GM12873 (cell line): ENCODE measurements at regions not wholly inside any gene's neighbourhood (a gene's known extent, or its start where the extent isn't known, plus 50 kb on each side); places are given as distances from the start of the nearest gene placed in this dataset.

Experiments used
- CTCF ChIP-seq: IDR thresholded peaks from 2 replicates; pipeline ENCODE4 v1.5.1; 2012; ENCODE audit warnings: low read depth, mild to moderate bottlenecking, moderate library complexity, low read length, control low read depth; ENCODE audit not compliant: insufficient read depth; ENCODE audit errors: missing control alignments

- no peak for TF ChIP-seq CTCF
Observed at GRCh38 chrX:45781901-45782553, 581.4 kb upstream of the DIPK2B start.

DNA sequence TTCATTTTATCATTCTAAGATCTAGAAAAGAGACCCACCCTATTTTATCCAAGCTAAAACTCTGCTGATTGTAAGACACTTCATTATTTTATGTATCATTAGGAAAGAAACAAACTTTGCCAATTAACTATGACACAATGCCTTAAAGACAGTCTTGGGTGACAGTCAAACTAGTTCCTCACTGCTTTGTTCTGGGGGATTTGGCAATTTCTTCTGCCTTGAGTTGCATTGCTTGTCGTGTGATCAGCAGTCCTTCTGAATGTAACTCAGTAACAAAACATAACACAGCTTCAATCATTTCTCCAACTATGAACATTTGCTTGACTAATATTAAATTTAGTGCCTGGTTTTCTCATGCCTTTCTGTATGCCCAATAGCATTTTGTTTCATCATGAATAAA, 577.9 kb upstream of the DIPK2B start:
- TF ChIP-seq CTCF, result no peak

DNA sequence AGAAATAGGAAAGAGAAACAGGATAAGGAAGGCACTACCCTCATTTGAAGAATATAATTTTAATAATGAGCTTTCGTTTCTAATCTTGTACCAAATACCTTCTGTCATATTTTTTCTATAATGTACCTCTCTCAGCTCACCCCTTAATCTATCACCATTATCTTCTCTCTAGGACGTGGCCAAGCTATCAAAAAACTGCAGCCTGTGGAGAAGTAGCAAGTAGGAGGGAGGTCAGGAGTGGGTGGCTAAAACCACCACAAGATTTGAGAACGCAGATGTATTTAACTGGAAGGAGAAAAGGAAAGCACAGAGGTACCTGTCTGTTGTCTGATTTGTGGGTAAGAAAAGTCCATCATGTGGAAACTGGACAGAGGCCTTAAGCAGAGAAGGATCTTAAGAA, 576.7 kb upstream of the DIPK2B start:
- no peak for TF ChIP-seq CTCF

DNA sequence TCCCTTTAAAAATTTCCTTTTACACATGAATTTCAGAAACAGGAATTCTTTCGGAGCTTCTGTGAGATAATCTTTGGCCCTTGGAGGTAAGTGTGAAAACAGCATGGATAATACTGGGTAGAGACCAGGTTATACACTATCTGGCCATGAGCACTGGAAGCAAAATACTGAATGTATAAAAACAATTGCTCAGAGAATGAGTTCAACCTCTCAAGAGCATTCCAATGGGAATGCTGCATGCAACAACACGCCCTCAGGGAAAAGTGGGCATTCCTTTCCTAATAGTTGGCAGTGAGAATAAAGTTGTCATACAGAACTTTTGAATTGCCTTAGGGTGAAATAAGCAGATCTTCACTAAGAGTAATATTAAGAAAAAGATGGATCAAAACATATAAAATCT, 574.8 kb upstream of the DIPK2B start:
- TF ChIP-seq CTCF, result no peak

GRCh38 chrX:45774961-45775360, 574.3 kb upstream of the DIPK2B start:
- no peak for TF ChIP-seq CTCF

DNA sequence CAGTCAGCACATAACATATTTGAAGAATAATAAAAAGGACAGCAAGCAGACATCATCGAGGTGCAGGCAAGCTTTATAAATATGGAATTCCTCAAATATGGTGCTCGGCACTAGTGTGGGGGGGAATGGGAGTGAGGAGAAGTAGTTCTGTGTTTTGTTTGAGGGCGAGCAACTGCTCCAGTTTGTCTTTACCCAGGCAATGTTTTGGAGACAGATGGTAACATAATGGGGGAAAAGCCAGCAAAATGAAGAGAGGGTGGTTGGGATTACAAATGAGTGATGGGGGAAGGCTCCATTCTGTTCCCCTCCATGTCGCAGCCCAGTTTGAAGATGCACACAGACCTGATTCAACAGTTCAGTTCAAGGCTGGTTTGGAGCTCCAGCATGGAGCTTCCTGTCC, 572.9 kb upstream of the DIPK2B start:
- no peak for TF ChIP-seq CTCF

DNA sequence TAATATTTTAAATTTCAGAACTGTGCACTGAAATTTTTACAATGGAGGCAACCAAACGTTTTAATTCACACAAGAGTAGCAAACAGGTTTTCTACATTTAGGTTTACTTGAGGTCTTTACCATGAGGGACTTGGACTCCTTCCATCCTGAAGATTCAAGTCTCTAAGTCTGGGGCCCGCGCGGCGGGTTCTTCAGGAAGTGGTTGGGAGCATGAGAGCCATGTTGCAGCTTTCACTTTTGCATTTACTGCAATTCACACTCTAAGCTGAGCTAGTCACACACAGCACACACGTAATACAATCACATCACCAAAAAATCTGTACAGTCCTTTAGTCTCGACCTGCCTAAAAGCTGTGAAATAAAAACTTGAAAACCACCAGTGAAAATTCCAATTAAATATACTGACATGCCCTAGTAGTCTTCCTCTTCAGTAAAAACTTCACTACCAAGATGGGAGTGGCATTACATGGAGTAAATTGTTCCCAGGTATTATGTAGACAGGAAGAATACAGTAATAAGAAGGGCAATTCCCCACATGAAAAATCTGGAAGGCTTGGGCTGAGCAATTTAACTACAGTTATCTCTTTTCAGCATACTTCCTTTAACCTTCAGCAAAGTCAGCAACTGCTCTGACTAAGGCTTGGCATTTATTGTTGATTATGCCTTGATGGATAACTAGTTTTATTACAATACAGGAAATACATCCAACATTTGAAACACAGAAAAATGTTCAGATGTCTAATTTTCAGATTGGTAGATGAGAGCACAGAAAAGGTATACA, 571.1 kb upstream of the DIPK2B start:
- TF ChIP-seq CTCF, result no peak
